C4-2B (cell line): ENCODE measurements at regions not wholly inside any gene's neighbourhood (a gene's known extent, or its start where the extent isn't known, plus 50 kb on each side); places are given as distances from the start of the nearest gene placed in this dataset.

Experiments used
- CTCF ChIP-seq: fragments of 450-650 bp; conservative IDR thresholded peaks from 2 replicates; pipeline ENCODE4 v1.5.1; 2017; ENCODE audit warnings: mild to moderate bottlenecking
- ZFX ChIP-seq: fragments of 450-650 bp; IDR thresholded peaks from 2 replicates; pipeline ENCODE4 v1.6.1; 2017

- TF ChIP-seq CTCF (no peak), ZFX (no peak)
Observed at GRCh38 chr16:76114681-76115080, 162.5 kb upstream of the CNTNAP4 start.
